ENCODE measurements at regions not wholly inside any gene's neighbourhood (a gene's known extent, or its start where the extent isn't known, plus 50 kb on each side); places are given as distances from the start of the nearest gene placed in this dataset.
"Not testable (repeated sequence)": the region's sequence is repeated elsewhere in the genome, so short reads cannot be mapped to it uniquely, and the experiment has no call there.

DNA sequence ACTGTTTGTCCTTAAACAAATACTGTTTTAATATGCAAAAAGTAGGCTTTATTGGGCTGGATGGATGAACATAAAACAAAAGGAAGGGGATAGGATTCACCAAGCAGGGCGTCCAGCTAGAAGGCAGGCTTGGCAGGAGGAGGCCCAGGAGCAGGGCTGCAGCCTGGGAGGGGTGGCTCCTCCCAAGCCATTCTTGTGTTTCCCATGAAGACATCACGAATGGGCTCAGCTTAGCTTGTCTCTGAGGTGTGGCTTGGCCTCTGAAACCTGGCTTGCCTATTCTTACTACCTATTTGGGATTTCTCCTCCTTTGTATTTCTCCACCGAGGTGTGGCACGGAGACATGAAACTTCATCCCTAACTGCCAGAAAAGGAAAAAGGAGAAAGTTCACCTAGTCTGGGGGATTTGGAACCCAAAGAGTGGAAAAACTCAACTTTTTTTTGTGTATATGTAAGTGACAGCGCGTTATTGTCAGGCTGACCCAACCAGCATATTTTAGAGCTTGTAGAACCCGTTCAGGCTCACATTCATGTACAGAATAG is 481.9 kb upstream of the SPRED2 start:
- TF ChIP-seq, protein P1, sequence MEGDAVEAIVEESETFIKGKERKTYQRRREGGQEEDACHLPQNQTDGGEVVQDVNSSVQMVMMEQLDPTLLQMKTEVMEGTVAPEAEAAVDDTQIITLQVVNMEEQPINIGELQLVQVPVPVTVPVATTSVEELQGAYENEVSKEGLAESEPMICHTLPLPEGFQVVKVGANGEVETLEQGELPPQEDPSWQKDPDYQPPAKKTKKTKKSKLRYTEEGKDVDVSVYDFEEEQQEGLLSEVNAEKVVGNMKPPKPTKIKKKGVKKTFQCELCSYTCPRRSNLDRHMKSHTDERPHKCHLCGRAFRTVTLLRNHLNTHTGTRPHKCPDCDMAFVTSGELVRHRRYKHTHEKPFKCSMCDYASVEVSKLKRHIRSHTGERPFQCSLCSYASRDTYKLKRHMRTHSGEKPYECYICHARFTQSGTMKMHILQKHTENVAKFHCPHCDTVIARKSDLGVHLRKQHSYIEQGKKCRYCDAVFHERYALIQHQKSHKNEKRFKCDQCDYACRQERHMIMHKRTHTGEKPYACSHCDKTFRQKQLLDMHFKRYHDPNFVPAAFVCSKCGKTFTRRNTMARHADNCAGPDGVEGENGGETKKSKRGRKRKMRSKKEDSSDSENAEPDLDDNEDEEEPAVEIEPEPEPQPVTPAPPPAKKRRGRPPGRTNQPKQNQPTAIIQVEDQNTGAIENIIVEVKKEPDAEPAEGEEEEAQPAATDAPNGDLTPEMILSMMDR (IDR thresholded peaks at IDR 0.05): no peak
- Histone ChIP-seq H3K27me3 (no peaks in the 10 kb centered on the region), H3K4me3 (no peak overlapping the region), H3K27ac (no peak overlapping the region), H3K4me1 (no peaks in the 10 kb centered on the region), H3K36me3 (no peaks in the 10 kb centered on the region), H3K9me3 (no peaks in the 10 kb centered on the region)
- DNase-seq (ENCODE audit: low spot score): no peak

DNA sequence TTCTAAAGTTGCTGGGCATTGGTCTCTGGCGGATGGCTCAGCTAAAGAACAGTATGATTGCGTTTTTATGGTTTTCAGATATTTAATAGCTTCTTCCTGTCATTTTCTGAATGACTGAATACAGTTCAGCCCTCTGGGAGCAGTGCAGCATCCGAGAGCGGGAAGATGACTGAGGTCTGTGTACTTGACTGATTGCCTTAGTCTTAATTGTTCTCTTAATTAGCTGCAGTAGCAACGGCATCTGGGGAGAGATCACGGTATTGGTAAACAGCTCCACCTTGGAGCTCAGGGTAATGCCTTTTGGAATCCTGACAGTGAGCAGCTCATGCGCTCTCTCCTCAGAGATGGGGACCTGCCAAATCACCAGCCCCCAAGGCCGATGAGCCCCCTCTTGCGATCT is 481.4 kb upstream of the SPRED2 start:
- no peaks in the 10 kb centered on the region for H3K36me3 ChIP-seq
- no peak for DNase-seq (ENCODE audit: low spot score)
- no peaks in the 10 kb centered on the region for H3K4me1 ChIP-seq
- no peaks in the 10 kb centered on the region for H3K27me3 ChIP-seq
- no peaks in the 10 kb centered on the region for H3K9me3 ChIP-seq
- no peak overlapping the region for H3K4me3 ChIP-seq
- H3K27ac ChIP-seq: no peak overlapping the region
- TF ChIP-seq, protein P1 (IDR thresholded peaks at IDR 0.05): no peak

DNA sequence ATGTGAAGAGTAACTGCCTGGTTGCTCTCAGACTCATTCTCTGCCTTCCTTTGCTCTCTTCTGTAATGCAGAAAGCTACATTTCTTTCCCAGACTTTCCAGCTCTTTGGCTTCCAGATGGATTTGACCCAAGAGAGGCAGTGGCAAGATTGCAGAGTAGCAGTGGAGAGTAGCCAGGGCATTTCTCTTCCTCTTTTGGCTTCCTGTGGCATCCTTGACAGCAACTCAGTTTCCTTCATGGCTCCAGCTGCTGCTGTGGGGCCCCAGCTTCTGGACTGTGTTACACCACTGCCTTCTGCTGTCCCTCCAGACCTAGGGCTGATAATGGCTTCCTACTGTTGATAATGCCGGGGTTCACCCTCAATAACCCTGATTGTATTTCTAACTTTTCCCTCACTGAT is 469.4 kb upstream of the SPRED2 start:
- Histone ChIP-seq H3K27ac (no peak overlapping the region), H3K27me3 (no peaks in the 10 kb centered on the region), H3K9me3 (no peaks in the 10 kb centered on the region), H3K4me3 (no peak overlapping the region), H3K4me1 (peaks cover 0 to 7% of the 10 kb centered on the region in 2 donors), H3K36me3 (no peaks in the 10 kb centered on the region)
- TF ChIP-seq, protein P1 (IDR thresholded peaks at IDR 0.05): no peak
- DNase-seq (ENCODE audit: low spot score): no peak

- Histone ChIP-seq H3K27ac (no peak overlapping the region), H3K4me3 (no peak overlapping the region), H3K4me1 (peaks cover 0 to 3% of the 10 kb centered on the region in 2 donors), H3K36me3 (no peaks in the 10 kb centered on the region), H3K27me3 (no peaks in the 10 kb centered on the region), H3K9me3 (no peaks in the 10 kb centered on the region)
- TF ChIP-seq, protein P1 (IDR thresholded peaks at IDR 0.05): no peak
- no peak for DNase-seq (ENCODE audit: low spot score)
These were observed 464.0 kb upstream of the SPRED2 start for GRCh38 chr2:65896446-65896845.

DNA sequence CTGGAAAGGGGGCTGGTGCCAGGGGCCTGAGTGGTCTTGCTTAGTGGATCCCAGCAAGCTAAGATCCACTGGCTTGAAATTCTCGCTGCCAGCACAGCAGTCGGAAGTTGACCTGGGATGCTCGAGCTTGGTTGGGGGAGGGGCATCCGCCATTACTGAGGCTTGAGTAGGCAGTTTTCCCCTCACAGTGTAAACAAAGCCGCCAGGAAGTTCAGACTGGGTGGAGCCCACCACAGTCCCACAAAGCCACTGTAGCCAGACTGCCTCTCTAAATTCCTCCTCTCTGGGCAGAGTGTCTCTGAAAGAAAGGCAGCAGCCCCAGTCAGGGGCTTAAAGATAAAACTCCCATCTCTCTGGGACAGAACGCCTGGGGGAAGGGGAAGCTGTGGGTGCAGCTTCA is 457.7 kb upstream of the SPRED2 start:
- not testable (repeated sequence) for H3K9me3 ChIP-seq; H3K27me3 ChIP-seq; H3K4me3 ChIP-seq; DNase-seq (ENCODE audit: low spot score); H3K27ac ChIP-seq; H3K4me1 ChIP-seq; H3K36me3 ChIP-seq

GRCh38 chr2:65885266-65885665 is 452.9 kb upstream of the SPRED2 start:
- H3K9me3 ChIP-seq: no peaks in the 10 kb centered on the region
- no peaks in the 10 kb centered on the region for H3K36me3 ChIP-seq
- no peaks in the 10 kb centered on the region for H3K4me1 ChIP-seq
- no peak overlapping the region for H3K4me3 ChIP-seq
- no peak for DNase-seq (ENCODE audit: low spot score)
- TF ChIP-seq, protein P1 (IDR thresholded peaks at IDR 0.05): no peak
- no peaks in the 10 kb centered on the region for H3K27me3 ChIP-seq
- no peak overlapping the region for H3K27ac ChIP-seq

Data from right atrium auricular region (tissue), 2 donors.